Stimulated activated CD4-positive, alpha-beta T cell treated with anti-CD3 and anti-CD28 coated beads, Interleukin-4, amount 100 ng/mL, for 24 hours (primary cell): ENCODE measurements at regions not wholly inside any gene's neighbourhood (a gene's known extent, or its start where the extent isn't known, plus 50 kb on each side); places are given as distances from the start of the nearest gene placed in this dataset.
"Not testable (repeated sequence)": the region's sequence is repeated elsewhere in the genome, so short reads cannot be mapped to it uniquely, and the experiment has no call there.

Source experiments
- DNase-seq: peaks from one replicate; pipeline ENCODE4 v3.0.0-alpha.2; 2020

DNA sequence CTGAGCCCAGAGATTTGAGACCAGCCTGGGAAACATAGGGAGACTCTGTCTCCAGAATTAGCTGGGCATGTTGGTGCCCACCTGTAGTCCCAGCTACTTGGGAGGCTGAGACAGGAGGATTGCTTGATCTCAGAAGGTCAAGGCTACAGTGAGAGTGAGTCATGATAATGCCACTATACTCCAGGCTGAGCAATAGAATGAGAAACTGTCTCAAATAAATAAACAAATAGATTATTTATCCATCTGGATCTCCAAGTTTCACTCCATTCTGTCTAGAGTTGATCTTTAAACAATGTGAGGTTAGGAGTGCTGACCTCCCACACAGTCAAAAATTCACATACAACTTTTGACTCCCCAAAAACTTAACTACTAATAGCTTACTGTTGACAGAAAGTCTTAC lies 106.8 kb upstream of the PALMD start:
- no peak for DNase-seq

DNA sequence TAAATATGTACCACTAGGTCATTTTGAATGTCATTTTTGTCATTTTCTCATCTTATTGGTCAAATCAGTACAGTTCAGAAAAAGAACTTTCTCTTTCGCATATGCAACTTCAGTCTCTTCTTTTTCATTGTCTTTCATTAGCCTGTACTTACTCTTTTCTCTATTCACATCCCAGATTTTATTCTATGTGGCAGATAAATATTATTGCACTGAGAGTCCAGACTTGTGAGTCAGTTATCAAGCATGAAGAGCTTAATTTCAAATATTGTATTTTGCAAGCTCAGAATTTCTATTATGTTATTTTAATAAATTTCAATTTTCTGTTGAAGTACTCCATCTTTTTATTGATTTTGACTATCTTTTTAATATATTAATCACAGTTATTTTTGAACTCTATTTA lies 105.2 kb upstream of the PALMD start:
- no peak for DNase-seq

- no peak for DNase-seq
Observed at GRCh38 chr1:99544328-99544727, 101.6 kb upstream of the PALMD start.

DNA sequence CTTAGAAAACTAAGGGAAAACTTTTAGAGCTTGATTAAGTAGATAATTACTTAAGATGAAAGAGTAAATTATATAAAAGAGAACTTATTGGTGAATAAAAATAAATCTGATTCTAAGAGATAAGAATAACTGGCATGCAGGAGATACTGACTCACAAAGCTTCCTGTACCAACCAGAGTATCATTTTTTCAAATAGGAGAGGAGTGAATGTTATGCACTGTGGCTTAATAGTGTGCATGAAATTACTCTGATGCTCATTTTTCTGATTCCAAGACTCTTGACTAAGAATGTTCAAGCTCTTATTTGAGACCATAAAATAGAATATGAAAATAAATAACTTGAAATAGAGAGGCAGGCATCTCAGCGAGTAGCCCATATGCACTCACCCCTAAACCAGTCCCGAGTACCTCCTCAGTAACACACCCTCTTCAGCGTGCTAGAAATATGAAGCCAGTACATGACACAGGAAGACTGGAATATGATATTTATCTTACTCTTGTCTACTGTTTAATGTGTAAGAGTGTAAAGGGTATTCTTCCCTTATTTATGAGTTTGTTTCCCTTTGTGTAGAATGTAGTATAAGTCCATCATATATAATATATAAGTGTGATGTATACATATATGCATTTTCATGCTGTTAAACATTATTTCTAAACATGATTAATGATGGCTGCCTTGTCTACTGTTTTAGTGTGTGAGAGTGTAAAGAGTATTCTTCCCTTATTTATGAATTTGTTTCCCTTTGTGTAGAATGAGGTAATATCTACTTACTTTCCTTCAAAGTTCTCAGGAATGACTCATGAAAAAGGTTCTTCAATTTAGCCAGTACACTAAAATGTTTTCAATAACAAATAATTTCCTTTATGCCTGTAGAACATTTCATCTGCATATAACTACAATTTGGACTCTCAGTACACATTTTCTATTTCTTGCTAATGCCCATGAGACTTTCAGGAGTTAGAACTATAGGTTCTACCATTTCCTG lies 99.2 kb upstream of the PALMD start:
- DNase-seq, result no peak

DNA sequence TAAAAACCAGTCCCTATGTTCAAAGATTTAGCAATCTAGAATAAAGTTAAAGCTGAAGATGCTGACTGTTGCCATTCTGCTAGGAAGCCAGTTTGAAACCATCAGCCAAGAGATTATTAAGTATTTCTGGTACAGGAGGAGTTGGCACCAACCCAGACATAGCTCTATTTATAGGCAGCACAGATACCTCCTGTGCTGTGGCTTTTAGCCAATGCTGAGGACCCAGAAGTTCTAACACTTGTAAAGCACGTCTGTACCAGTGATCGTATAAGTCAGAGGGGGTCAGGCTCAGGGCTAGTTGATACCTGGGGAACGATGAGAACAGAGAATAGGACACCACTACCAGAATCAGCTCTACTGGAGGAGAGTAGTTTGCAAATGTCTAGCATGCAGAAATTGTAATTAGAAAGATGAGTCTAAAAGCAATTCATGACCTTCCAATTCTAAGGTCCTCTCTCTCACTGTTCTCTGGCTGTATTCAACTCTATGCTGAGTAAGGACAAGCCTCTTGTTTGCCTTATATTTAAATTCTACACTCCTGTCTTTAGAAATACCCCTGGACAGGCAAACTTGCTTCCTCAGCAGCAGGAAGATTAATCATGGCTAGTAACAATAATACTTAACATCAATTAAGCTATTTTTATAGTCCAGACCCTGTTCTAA lies 96.8 kb upstream of the PALMD start:
- DNase-seq, result no peak

- no peak for DNase-seq
Observed at GRCh38 chr1:99550198-99550597, 95.7 kb upstream of the PALMD start.

DNA sequence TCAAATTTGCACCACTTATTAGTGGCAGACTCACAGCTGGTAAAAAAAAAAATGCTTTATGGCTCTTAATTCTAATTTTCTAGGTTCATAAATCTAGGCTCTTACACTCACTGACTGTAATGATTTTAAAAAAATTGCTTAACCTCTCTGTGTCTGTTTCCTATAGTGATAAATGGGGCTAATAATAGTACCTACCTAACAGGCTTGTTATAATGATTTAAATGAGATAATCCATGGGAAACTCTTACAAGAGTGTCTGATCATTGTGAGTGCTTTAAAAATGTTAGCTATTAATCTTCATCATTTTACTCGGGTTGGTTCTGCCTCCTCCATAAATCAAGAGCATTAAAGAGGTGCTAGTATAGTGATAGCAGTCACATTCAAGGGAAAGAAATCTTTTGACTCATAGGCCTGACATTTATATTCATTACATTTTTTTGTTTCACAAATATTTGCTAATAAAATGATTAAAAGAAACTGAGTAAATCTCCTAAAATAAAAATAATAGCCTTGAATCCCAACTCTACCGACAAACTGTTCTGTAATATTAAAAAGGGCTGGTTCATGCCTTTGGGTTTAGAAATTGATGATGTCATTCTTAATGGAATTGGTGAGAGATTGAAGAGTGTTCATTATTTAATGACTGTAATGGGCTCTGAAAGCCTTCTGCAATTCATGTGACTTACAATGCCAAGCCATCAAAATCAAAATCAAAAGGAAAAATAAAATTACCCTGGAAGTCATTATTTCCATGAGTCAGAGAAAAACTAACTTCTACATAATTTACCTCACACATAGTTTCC lies 93.9 kb upstream of the PALMD start:
- DNase-seq, result no peak

- no peak for DNase-seq
Observed at GRCh38 chr1:99553301-99553700, 92.6 kb upstream of the PALMD start.

DNA sequence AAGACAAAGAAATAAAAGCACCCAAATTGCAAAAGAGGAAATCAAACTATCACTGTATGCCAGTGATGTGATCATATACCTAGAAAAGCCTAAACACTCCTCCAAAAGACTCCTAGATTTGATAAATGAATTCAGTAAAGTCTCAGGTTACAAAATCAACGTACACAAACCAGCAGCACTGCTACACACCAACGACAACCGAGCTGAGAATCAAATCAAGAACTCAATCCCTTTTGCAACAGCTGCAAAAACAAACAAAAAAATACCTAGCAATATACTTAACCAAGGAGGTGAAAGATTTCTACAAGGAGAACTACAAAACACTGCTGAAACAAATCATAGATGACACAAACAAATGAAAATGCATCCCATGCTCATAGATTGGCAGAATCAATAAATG lies 92.1 kb upstream of the PALMD start:
- DNase-seq, result not testable (repeated sequence)

GRCh38 chr1:99554727-99555126 lies 91.2 kb upstream of the PALMD start:
- DNase-seq, result no peak

DNA sequence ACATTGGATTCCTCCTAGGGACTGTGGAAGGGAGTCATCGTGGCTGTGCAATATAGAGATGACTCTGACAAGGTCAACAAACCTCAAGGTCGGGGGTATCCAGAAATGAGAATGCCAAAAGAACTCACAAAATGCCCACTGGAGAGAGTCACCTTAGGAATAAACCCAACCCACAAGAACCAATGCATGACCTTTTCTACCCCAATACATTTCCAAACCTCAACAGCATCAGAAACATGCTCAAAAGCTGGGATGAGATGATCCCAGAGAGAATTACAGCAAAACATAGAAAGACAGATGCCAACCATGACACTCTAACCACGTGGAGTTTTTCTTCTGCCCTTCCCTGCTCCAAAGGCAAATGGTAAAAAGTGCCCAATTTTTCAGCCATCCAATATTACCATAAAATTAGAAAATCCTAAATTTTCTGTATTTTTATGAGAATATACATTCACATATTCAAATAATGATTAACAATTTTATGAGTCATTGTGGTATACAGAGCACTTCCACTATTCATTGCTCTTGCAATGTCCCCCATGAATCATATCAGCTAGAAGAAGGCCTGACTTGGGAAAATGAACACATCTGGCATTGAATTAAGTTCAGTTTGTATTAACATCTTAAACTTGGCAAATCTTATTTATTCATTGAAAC lies 88.2 kb upstream of the PALMD start:
- DNase-seq, result no peak

- no peak for DNase-seq
Observed at GRCh38 chr1:99559166-99559565, 86.7 kb upstream of the PALMD start.

DNA sequence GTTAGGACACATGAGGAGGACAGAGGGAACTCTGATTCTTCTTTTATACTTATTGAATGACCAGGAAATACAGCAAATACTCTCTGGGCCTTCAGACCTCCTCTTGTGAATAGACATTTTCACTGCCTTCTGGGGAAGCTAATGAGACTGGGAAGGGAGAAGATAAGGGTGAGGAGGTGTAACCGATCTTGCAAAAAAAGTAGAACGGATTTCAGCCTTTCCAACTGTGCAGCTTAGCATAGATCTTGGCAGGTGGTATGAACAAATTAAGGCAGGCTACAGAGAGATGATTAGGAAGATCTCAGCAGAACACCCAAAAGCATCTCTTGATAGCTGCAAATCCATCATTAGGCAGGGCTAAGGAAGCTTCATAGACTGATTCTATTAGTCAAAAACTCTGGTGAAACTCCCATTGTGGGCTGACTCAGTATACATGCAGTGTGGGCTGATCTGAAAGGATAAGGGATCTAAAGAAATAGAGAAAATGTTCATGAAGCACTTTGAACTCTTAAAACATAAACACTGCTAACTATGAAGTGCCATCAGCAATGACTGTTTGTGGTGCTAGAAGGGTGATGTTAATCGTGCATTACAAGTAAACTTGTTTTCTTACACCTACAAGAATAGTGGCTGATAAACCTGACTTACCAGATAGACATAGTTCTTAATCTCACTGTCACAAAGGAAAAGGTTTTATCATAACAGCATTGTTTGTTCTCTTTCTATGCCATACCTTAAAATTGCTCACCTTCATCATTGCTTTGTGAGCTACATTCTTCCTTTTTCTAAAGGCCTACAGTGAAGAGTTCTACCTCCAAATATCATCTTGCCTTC lies 85.5 kb upstream of the PALMD start:
- DNase-seq, result no peak

GRCh38 chr1:99561952-99562351 lies 84.0 kb upstream of the PALMD start:
- no peak for DNase-seq

DNA sequence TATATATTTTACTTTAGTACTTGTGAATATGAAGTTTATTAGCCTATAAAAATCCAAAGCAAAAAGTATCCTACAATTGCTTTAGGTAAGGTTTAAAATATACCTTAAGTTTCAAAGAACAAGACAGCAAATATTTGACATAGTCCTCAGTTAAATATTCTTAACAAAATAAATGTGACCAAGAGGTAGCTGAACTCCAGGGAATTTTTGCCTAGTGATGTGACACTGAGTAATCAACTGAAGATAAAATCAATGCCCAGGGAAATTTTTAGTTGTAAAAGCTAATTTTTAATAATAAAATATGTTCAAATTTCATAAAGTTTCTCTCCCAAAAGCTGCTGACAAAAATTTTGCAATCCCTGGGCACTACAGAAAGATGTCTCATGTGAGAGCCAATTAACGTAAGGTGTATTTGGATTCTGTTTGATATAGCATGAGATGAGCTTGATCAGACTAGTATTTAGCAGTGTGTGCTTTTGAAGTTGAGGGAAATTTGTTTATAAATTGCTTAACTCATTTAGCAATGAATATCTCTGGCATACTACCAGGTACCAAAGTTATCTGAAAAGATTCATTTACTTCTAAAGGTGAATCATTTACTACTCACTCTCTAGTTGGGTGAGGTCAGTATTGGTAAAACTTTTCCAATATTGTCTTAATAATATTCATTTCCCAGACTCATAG lies 80.2 kb upstream of the PALMD start:
- no peak for DNase-seq

- no peak for DNase-seq
Observed at GRCh38 chr1:99566290-99567021, 79.5 kb upstream of the PALMD start.

DNA sequence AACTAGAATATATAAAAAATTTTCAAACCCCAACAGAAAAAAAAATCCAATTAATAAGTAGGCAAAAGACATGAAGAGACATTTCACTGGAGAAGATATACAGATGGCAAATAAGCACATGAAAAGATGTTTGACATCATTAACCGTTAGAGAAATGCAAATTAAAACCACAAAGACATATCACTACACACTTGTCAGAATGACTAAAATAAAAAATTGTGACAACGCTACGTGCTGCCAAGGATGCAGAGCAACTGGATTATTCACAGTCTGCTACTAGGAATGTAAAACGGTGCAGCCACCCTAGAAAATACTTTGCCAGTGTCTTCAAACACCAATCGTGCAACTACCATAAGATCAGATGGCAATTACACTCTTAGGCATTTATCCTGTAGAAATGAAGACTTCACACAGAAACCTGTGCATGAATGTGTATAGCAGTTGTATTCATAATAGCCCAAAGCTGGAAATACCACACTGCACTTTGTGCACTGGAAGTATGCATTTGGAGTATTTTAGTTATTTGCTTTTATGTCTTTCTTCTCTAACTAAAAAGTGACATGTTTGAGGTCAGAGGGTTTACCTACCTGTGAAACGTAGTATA lies 75.3 kb upstream of the PALMD start:
- DNase-seq, result no peak

- DNase-seq, result no peak
Observed at GRCh38 chr1:99571092-99571734, 74.7 kb upstream of the PALMD start.

GRCh38 chr1:99573431-99574217 lies 72.3 kb upstream of the PALMD start:
- DNase-seq, result no peak
